ENCODE measurements at regions not wholly inside any gene's neighbourhood (a gene's known extent, or its start where the extent isn't known, plus 50 kb on each side); places are given as distances from the start of the nearest gene placed in this dataset.

GRCh38 chr2:191617575-191617974, 60.4 kb upstream of the NABP1 start:
- TF ChIP-seq CTCF (IDR thresholded peaks at IDR 0.05; ENCODE audit: extremely low read depth in 1 of 2, insufficient read depth in 1 of 2, low read depth in 1 of 2, low read length in 2 of 2) (no peak), POLR2A (IDR thresholded peaks at IDR 0.05; ENCODE audit: low read depth, low read length) (no peak), POLR2AphosphoS5 (IDR thresholded peaks at IDR 0.05; ENCODE audit: insufficient read depth, low read depth, low read length) (no peak), MYC (IDR thresholded peaks at IDR 0.05; ENCODE audit: low read depth, low read length) (no peak)

Measured in endothelial cell of umbilical vein (primary cell).